GM19467 (cell line): ENCODE measurements at regions not wholly inside any gene's neighbourhood (a gene's known extent, or its start where the extent isn't known, plus 50 kb on each side); places are given as distances from the start of the nearest gene placed in this dataset.

Experiments used
- ATAC-seq: cut with Tn5 transposase; IDR thresholded peaks from one replicate; pipeline ENCODE4 v1.9.1; 2021; ENCODE audit warnings: mild to moderate bottlenecking, moderate library complexity; ENCODE audit not compliant: unreplicated experiment

DNA sequence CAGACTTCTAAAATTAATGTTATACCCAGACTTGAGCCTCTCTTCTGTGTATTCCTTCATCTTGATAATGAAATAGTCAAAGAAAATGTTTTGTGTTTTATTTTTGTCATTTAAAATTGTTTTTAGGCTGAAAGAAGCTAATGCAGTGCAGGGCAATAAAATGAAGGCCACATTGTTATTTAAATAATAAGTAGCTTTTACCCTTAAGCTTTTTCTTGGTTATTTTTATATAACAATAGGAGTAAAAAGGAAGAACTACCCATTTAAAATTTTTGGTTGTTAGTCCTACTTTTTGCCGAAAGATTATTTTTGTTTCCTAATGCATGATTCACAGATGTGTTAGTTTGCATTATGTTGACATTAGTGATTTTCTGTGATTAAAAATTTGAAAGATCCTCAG lies 181.0 kb upstream of the MEOX2 start:
- no peak for ATAC-seq

DNA sequence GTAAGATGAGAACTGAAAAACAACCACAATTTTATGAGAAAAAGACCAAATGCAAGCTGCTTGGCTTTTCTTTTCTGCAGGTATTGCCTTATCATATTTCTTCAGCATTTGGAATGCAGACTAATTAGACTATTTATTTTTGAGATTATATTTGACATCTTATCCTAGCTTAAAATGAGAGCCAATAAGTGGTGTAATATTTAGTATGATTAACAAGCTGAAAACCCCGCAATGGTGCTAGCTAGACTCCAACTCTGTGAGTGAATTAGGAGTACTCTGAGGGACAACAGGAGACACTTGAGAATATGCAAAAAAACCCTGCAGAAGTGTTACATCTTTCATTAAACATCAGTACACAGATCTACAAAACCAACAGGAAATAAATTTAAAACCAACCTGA lies 180.3 kb upstream of the MEOX2 start:
- no peak for ATAC-seq

DNA sequence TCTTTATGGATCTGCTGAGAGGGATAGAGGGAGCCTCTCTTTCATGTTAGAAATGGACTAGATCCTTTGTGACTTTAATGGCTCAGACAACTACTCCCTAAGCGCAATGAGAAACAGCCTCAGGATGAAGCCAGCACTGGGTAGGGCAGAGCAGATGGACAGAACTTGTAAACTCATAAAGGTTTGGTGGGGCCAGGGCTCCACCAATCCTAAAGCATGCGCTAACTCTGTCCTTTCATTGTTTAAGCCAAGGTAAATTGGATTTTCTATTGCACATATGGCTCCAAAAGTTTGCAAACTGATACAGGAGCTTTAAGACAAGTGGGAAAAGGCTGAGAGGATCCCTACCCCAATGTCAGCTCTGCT lies 178.1 kb upstream of the MEOX2 start:
- ATAC-seq, result no peak

DNA sequence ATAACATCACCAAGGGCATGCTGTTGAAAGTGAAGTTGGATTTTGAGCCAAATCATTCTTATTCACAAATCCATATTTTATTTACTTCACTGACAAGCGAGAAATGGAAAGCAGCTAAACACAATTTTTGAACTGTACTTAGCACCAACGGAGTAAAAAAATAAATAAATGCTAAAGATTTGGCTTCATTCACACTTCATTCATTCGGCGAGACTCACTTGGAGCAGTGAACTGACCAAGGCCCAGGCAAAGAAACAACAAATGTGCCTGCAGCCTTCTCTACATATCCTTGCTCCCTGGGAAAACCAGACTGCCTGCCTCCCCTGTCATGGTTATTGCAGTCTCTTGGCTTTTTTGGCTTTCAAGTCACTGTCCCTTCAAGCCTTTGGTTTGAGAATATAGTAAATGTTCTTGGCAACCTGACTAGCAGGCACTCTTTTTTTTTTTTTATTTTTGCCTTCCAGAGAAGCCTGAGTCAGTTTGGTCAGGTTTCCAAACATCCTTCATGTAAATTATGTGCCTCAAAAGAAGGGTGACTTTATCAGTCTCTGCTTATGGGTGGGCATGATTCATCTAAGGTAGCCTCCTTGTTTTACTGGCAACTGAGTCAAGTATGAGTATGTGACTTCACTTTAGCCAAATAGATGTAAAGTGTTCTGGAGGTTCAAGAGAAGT lies 177.6 kb upstream of the MEOX2 start:
- no peak for ATAC-seq

DNA sequence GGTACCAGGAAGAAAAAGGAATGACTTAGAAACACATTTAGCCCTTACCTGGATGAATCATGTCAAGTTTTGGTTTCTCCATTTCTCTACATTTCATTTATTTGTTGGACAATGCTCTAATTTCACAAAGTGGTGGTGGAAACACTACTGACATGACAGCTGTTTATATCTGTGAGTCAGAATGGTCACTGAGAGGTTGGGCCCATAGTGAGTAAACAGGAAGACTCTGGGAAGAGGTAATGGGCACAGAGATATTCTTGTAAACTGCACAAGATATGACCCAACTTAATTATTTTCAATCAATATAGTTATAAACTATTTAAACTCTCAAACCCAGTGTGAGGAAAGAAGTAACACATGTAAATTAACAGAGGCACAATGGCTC lies 176.3 kb upstream of the MEOX2 start:
- no peak for ATAC-seq

DNA sequence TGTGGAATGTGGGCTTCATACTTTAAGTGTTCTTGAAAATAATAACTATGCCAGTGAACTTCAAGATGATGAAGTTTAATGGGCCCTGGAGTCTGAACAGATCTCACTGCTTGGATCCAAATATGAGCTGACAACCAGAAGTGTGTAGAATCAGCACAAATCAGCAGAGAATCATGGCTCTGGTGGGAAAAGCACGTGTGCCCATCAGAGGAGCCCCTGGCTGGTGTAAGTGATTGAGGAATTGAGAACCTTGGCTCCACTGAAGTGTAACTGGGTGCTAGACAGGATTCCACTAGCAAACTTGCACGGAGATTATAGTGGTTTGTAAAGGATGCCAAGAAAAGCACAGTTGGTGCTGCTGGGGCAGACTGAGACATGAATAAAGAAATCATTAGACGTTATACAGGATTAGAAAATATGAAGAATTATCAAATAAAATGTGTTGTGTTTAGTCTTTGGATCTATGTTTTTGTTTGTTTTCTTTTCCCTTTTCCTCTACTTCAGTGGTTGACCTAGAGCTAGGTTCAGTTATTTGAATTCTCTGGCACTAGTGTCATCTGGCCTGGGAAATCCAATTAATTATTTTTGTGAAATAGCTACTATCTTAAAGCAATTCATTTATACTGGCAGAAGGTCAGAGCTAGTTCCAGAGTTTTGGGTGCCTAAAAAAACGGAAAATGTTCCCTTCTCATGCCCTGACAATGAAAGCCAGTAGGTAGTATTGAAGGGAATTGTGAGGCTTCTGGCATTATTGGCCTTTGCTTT lies 175.7 kb upstream of the MEOX2 start:
- no peak for ATAC-seq

DNA sequence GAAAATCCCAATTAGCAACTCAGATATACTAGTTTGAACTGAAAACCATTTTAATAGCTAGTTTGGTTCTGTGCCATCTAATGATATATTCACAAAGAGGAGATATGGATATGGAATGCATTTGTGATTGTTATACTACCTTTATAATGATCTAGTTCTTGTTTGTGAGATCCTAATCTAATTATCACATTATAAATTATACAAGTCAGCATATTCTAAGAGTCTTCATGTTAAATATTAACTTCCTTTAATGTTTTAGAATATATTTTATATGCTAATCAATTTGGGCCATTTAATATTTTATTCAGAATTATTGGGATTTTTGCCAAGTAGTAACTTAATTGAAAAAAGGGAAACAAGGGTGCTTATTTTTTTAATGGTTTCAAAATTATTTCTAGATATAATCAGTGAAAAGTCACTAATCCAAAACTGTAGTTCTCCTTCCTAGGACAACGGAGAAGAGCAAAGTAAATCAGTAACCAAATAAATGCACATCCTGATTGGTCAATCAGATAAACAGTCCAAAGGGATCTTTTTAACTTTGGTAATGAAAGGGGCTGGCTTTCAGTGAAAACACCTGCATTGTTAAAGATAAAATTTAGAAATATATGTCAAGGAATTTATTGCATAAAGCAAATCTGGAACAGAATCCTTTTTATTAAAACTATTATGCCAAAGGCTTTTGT lies 173.9 kb upstream of the MEOX2 start:
- no peak for ATAC-seq

DNA sequence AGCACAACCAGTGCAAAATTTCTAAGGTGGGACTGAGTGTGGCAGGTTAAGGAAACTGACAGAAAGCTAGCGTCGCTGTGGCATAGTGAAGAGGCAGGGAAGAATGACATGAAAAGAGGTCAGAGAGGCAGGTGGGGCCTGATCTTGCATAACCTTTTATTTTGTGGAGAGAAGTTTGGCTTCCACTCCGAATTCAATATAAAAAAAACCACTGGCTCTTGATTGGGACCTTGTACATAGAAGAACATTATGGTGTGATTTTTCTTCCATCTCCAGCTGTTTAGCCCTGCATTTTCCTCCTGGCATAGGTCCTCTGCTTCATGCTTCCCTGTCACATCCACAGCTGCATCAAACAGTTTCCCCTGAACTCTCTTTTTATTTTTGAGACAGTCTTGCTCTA lies 170.5 kb upstream of the MEOX2 start:
- no peak for ATAC-seq

DNA sequence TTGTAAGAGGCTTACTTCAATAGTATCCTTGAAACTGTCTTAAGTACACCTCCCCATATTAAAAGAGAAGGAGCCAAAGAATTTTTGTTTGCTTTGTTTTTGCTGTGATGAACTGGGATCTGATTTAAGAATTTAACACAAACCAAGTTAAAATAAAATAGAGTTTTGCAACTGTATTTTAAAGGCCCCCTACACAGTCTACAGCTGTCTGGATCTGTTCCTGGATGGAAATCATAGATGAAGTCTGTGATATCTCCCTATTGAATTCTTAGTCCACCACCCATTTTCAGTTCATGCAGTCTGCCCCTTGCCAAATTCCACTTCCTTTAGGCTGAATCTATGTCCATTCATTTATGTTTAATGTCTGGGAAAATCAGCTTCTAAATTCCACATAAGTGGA lies 169.8 kb upstream of the MEOX2 start:
- ATAC-seq, result no peak

DNA sequence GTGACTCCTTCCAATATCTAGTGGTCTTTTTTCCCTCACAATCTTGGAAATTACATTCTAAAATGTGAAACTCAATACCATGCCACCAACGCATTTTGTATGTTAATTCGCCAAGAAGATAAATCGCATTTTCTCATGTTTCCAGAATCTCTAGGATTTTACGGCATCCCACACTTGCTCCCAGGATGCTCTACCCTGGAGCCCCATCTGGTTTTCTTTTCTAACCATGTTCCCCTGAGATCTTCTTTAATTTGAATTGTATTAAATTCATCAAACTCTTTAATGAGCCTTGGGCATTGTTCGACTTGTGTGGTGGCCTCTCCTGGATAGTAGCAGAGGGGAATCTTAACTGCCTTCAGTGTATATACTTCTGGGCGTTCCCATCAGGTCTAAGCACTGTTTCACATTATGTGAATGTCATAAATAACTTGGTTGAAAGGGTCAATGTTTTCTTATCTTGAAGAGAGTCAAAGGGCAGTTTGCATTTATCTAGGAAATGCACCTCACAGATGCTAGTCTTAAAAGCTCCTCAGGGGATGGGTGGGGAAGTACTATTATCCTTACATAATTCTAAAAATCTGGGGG lies 169.1 kb upstream of the MEOX2 start:
- no peak for ATAC-seq

DNA sequence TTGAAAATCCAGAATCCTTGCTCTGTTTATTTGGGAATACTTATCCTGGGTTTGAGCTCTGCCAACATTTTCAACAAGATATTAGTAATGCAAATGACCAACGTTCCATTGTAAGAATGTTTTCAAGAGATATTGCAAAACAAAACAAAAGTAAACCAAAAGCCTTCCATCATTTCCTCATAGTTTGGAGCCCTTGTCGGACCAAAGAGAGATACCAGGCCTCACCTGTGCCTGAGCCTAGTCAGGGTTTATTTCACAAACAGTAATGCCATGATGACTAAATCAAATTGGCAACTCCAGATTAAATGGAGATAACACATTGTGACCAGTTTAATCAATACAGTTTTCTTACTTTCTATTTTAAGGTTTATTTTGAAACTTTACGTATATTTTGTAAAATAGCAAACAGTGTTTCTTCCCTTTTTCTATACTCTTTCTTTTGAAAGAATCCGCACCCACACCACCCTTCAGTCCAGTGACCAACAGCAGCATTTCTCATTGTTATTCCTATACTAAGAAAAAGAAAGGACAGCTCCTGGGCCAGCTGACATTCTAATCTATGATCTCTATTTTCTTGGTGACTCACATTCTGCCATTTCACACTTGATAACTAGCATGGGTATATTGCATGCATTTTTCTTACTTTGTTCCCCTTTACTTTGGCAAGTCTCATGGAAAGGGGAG lies 168.5 kb upstream of the MEOX2 start:
- ATAC-seq, result no peak

DNA sequence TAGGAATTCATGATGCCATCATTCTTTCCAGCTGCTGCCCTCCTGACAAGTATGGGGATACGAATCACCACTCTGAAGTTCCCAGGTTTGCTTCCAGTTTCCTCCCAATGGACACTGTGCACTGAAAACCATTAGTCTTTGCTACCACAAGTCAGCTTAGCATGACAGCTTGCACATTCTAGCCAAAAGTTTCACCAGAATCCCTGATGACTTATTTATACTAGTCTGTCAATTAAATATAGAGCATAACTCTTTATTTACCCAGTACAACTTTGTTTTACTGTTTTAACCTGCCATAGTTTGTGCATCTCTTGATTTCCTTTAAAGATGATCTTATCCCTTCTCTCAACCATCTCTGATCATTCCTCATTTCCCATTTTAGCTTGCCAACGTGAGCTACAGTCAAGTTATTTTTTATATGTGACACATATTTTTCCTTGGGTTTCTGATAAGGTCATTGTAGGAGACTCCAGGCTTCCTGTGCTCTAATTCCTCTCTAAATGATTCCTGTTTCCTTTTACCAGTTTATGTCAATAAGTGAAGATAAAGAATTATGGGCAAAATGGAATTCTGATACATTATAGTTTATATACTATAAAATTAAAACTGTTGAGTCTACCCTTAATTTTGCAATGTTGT lies 167.5 kb upstream of the MEOX2 start:
- no peak for ATAC-seq

DNA sequence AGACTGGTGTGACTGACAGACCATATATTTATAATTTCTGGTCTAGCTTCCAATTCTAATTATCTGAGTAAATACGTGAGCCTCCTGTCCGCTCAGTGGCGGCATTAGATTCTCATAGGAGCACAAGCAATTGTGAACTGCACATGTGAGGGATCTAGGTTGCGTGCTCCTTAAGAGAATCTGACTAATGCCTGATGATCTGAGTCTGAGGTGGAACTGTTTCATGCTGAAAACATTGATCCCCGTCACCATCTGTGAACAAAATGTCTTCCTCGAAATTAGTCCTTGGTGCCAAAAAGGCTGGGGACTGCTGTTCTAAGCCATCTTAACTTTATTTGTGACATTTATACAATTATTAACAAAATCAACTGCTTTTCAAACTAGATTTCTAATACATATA lies 164.7 kb upstream of the MEOX2 start:
- ATAC-seq, result no peak

DNA sequence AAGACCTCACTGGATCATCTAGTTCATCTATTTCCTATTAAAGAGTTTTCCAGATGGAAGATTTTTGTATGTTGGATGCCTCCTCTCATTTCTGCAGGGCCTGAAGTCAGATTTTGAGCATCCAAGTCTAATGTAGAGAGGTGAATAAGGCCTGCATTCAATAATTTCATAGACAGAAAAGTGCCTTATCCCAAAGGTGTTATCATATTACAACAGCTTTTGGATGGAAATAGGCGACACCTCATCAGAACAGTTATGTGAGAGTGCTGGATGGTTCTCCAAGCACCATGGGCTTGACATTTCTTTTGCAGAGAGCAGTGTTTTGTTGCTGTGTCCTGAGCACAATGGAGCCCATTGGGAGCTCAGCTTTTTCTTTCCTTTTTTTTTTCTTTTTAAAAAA lies 162.4 kb upstream of the MEOX2 start:
- no peak for ATAC-seq

DNA sequence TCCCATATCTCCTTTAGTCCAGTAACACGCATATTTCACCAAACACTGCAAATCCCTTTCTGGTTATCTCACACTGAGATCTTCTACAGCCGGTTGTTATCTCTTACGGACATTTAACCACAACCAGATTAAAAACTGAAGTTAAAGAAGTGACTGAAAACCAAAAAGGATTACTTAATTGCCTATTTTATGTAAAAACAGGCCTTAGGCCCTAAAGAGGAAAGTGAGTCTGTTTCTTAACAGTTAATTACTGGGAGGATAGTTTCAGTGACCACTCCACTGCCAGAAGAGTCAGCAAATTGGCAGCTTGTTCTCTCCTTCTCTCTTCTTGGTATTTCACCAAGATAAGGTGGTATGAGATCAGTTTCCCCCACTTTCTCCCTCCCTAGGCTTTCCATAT lies 161.9 kb upstream of the MEOX2 start:
- no peak for ATAC-seq

DNA sequence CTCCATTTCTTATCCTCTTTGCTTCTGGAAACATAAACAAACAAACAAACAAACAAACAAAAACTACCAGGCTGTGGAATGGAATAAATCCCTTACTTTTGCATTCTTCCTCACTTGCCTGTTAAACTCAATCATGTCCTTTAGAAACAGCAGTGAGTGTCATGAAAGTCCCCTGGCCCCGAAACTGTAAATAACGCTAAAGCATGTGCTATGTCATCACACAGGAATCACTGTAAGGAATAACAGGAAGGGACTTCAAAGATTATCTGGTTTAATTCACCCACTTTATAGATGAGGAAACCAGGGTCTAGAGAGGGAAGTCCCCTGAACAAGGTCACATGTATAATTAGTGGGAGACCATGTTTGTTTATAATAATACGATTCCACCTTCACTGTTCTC lies 159.4 kb upstream of the MEOX2 start:
- ATAC-seq, result no peak

DNA sequence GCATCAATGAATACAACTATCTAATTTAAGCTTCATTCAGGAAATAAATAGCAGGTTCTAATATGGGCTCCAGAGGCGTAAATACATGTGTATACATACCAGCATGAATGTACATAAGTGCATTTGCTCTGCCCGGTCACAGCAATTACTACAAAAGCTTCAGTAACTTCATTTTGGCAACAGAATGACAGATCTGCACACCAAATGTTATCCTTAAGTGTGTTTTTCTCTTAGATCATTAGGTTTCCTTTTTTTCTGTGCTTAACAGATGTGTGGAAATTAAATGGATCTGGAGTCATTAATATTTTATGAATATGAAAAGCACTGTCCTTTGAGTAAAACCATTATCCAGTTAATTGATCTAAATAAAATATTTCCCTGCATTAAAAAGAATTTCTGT lies 159.0 kb upstream of the MEOX2 start:
- no peak for ATAC-seq

DNA sequence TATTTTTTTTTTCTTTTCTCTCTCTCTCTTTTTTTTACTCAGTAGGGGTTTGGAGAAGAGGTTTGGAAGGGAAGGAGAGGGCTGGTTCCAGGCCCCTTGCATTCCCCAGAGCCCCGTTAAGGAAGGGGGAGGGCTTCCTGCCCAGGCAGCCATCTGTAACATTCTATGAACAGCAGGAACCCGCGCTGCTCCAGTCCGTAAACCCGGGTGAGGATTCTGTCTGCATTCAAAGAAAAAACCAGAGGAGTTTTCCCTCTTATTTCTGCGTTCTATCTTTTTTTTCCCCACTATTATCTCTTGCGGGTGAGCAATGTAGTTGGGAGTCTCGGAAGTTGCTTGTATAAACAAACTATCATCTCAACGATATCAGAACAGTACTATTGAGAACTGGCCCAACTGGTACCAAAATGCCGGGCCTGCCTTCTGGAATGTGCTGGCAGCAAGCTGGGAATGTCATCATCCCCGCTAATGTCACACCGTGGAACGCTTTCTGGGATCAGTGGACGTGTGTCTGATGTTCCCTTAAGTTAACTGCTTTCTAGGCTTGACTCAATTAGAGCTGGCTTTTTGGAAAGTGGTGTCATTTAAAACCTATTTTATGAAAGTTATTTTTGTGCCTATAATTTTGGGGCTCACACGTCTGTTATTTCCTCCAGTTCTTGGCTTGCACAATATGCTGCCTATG lies 153.1 kb upstream of the MEOX2 start:
- no peak for ATAC-seq

DNA sequence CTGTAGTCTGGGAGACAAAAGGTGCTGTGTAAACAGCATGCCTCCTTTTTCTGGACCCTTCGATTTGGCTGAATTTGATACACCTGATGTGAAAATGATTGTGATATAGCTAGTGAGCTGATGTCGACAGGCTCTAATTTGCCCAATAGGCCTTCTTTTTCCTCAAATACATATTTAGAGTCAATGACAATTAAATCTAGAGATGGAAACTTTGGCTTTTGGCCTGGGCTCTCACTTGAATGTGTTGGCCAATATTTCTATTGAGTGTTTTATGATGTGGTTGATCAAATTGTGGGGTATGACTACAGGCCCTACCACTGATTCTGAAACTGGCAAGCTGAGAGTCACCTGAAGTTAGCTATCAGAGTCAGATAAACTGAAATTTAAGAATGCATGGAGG lies 151.8 kb upstream of the MEOX2 start:
- ATAC-seq, result no peak

DNA sequence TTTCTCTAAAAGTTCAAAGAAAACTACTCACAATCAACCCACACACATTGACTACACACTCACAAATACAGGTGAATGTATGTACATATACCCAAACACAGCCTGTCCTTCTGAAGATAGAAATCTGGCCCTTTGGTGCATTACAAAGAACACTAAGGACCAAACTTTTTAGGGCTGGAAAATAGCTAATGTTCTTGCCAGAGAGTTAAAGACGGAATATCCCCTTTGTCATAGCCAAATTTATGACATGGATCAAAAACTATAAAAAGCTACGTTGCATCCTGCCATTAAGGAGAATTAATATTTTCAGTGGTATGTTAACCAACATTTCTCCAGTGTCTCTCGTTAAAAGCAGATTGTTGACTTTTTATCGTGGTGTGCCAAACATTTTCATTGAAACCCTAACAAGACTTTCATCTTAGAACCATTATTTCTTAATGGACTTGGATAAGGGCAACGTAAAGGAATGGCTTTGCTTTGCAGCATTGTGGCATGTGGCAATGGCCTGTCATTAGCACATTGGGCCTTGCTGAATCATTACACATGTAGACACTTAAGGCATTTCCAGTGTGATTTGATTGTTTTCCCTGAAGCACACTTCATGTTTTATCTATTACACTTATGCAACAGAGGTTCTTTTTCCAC lies 150.9 kb upstream of the MEOX2 start:
- no peak for ATAC-seq
